H1 (cell line): ENCODE measurements at regions not wholly inside any gene's neighbourhood (a gene's known extent, or its start where the extent isn't known, plus 50 kb on each side); places are given as distances from the start of the nearest gene placed in this dataset.

ENCODE experiments used
- CTCF ChIA-PET: fragments of 300-600 bp; sonication (Branson Sonifier 250); formaldehyde crosslinking; loops from one replicate; lab custom pipeline; 2021; ENCODE audit not compliant: partially characterized antibody; lab: Charles Lee
- POLR2A ChIA-PET: fragments of 300-600 bp; sonication (Branson Sonifier 250); formaldehyde crosslinking; loops from one replicate; lab custom pipeline; 2021; ENCODE audit warnings: inconsistent platforms; ENCODE audit not compliant: partially characterized antibody; lab: Charles Lee
- DNase-seq, 2 experiments: peaks; one replicate each; pipeline versions ENCODE4 v3.0.0 to v3.0.0-alpha.2; 2010 to 2022; ENCODE audit warnings: low spot score in 2 of 2, low read depth in 1 of 2, mixed read lengths in 1 of 2
- FAIRE-seq: peaks from 2 replicates; lab custom pipeline; 2011; peaks lifted over from hg19 to GRCh38; lab: Jason Lieb, UNC
- H2AFZ ChIP-seq: 2 replicates; pipeline ENCODE4 v1.8.1; 2012; ENCODE audit warnings: low read length, inconsistent platforms
- H2AK5ac ChIP-seq: 2 replicates; pipeline ENCODE4 v1.6.1; 2013; ENCODE audit warnings: low read depth, low read length
- H2BK120ac ChIP-seq: replicated peaks from 2 replicates; pipeline ENCODE3; 2013; ENCODE audit warnings: low read depth, low read length, inconsistent platforms
- H2BK12ac ChIP-seq: 2 replicates; pipeline ENCODE4 v1.6.1; 2013; ENCODE audit warnings: low read depth, low read length
- H2BK15ac ChIP-seq: 2 replicates; pipeline ENCODE4 v1.6.1; 2013; ENCODE audit warnings: low read length
- H2BK20ac ChIP-seq: 2 replicates; pipeline ENCODE4 v1.6.1; 2013; ENCODE audit warnings: low read length
- H2BK5ac ChIP-seq: 2 replicates; pipeline ENCODE4 v1.6.1; 2013; ENCODE audit warnings: low read depth, low read length
- H3K14ac ChIP-seq: 2 replicates; pipeline ENCODE4 v1.6.1; 2013; ENCODE audit warnings: inconsistent platforms; ENCODE audit not compliant: insufficient read length
- H3K18ac ChIP-seq: 2 replicates; pipeline ENCODE4 v1.6.1; 2013; ENCODE audit warnings: low read length; ENCODE audit errors: extremely low read depth
- H3K23ac ChIP-seq: 2 replicates; pipeline ENCODE4 v1.6.1; 2013; ENCODE audit warnings: inconsistent platforms; ENCODE audit not compliant: insufficient read length
- H3K23me2 ChIP-seq: 2 replicates; pipeline ENCODE4 v1.6.1; 2013; ENCODE audit warnings: low read depth, low read length
- H3K27ac ChIP-seq: 2 replicates; pipeline ENCODE4 v1.6.1; 2011; ENCODE audit warnings: low read depth, low read length, inconsistent platforms
- H3K27me3 ChIP-seq, 4 experiments: replicated peaks in 1 of 4; 1 replicate in 1 of 4; 2 replicates in 3 of 4; pipeline versions ENCODE4 v1.6.1 to v1.8.1; 2011 to 2013; ENCODE audit warnings: low read length in 3 of 4, mild to moderate bottlenecking in 3 of 4, inconsistent platforms in 2 of 4, mixed read lengths in 2 of 4, moderate library complexity in 1 of 4; ENCODE audit not compliant: control insufficient read depth in 3 of 4, insufficient read depth in 3 of 4; ENCODE audit errors: extremely low read depth in 1 of 4
- H3K36me3 ChIP-seq, 4 experiments: 2 replicates each; pipeline versions ENCODE4 v1.6.1 to v1.8.1; 2011 to 2013; ENCODE audit warnings: mild to moderate bottlenecking in 4 of 4, low read length in 3 of 4, moderate library complexity in 2 of 4, control low read depth in 1 of 4, inconsistent platforms in 1 of 4; ENCODE audit not compliant: insufficient read depth in 4 of 4, control insufficient read depth in 2 of 4
- H3K4ac ChIP-seq: replicated peaks from 2 replicates; pipeline ENCODE3; 2013; ENCODE audit warnings: low read length, low read depth, mixed read lengths, inconsistent platforms; ENCODE audit not compliant: insufficient read length
- H3K4me1 ChIP-seq, 4 experiments: replicated peaks in 1 of 4; 1 replicate in 1 of 4; 2 replicates in 3 of 4; pipeline versions ENCODE4 v1.6.1 to v1.8.1; 2011 to 2013; ENCODE audit warnings: low read length in 3 of 4, inconsistent platforms in 2 of 4, mixed read lengths in 1 of 4; ENCODE audit not compliant: insufficient read depth in 4 of 4, control insufficient read depth in 3 of 4
- H3K4me2 ChIP-seq, 2 experiments: 2 replicates each; pipeline versions ENCODE4 v1.6.1 to v1.8.1; 2011 to 2013; ENCODE audit warnings: low read depth in 2 of 2, low read length in 2 of 2, control low read depth in 1 of 2, inconsistent platforms in 1 of 2, mild to moderate bottlenecking in 1 of 2; ENCODE audit not compliant: insufficient read depth in 1 of 2
- H3K4me3 ChIP-seq, 4 experiments: fragments of 200-600, 300-600 bp in 1 of 4; sonication (generic), shearing (Covaris generic), sonication (Bioruptor Twin) in 1 of 4; 2 replicates each; pipeline versions ENCODE4 v1.5.1 to v1.8.1; 2011 to 2016; ENCODE audit warnings: low read length in 4 of 4, low read depth in 3 of 4, control low read depth in 2 of 4, inconsistent platforms in 2 of 4, mild to moderate bottlenecking in 2 of 4, mixed read lengths in 1 of 4, moderate library complexity in 1 of 4; ENCODE audit not compliant: insufficient read depth in 2 of 4; ENCODE audit errors: extremely low read depth in 1 of 4
- H3K56ac ChIP-seq: replicated peaks from 2 replicates; pipeline ENCODE3; 2013; ENCODE audit warnings: low read depth, mild to moderate bottlenecking, mixed read lengths, low read length, inconsistent platforms; ENCODE audit not compliant: insufficient read length
- H3K79me1 ChIP-seq: 2 replicates; pipeline ENCODE4 v1.6.1; 2013; ENCODE audit warnings: low read depth, low read length, control low read depth
- H3K79me2 ChIP-seq, 2 experiments: 2 replicates each; pipeline versions ENCODE4 v1.6.1 to v1.8.1; 2012 to 2013; ENCODE audit warnings: low read length in 2 of 2, mild to moderate bottlenecking in 2 of 2, inconsistent platforms in 1 of 2; ENCODE audit not compliant: insufficient read depth in 2 of 2, control insufficient read depth in 1 of 2
- H3K9ac ChIP-seq, 4 experiments: replicated peaks in 1 of 4; 1 replicate in 1 of 4; 2 replicates in 3 of 4; pipeline versions ENCODE4 v1.6.1 to v1.8.1; 2011 to 2013; ENCODE audit warnings: low read depth in 3 of 4, low read length in 3 of 4, control low read depth in 2 of 4, mild to moderate bottlenecking in 2 of 4, moderate library complexity in 2 of 4, inconsistent platforms in 1 of 4; ENCODE audit errors: extremely low read depth in 1 of 4
- H3K9me3 ChIP-seq, 2 experiments: 2 replicates each; pipeline versions ENCODE4 v1.6.1 to v1.8.1; 2012 to 2013; ENCODE audit warnings: mild to moderate bottlenecking in 2 of 2, moderate library complexity in 2 of 2, control low read depth in 1 of 2, inconsistent platforms in 1 of 2, low read depth in 1 of 2, low read length in 1 of 2, mixed read lengths in 1 of 2; ENCODE audit not compliant: insufficient read depth in 2 of 2
- H4K20me1 ChIP-seq, 2 experiments: replicated peaks in 1 of 2; 2 replicates each; pipeline versions ENCODE3 to v1.8.1; 2011 to 2013; ENCODE audit warnings: inconsistent platforms in 2 of 2, low read length in 2 of 2, mild to moderate bottlenecking in 1 of 2; ENCODE audit not compliant: insufficient read depth in 2 of 2, control insufficient read depth in 1 of 2
- H4K5ac ChIP-seq: 2 replicates; pipeline ENCODE4 v1.6.1; 2013; ENCODE audit warnings: low read length, low read depth, mixed read lengths, inconsistent platforms; ENCODE audit not compliant: insufficient read length
- H4K8ac ChIP-seq: 2 replicates; pipeline ENCODE4 v1.8.0; 2013; ENCODE audit warnings: mild to moderate bottlenecking, moderate library complexity, low read length, inconsistent platforms; ENCODE audit not compliant: insufficient read depth; ENCODE audit errors: extremely low read depth
- H4K91ac ChIP-seq: replicated peaks from 2 replicates; pipeline ENCODE3; 2013; ENCODE audit warnings: low read length, mixed read lengths, inconsistent platforms; ENCODE audit not compliant: insufficient read length
- WGBS, 2 experiments: shearing (Covaris generic) in 1 of 2; methylation state at CpG; one replicate each; pipeline versions ENCODE4 v1.1.6 to v1.1.7; 2013 to 2015; ENCODE audit warnings: low lambda C conversion rate in 2 of 2, mixed read lengths in 2 of 2, inconsistent platforms in 1 of 2, low coverage in 1 of 2, missing lambda C conversion rate in 1 of 2; ENCODE audit not compliant: insufficient replicate concordance in 2 of 2, insufficient coverage in 1 of 2, insufficient read length in 1 of 2; ENCODE audit errors: extremely low coverage in 1 of 2, missing lambda C conversion rate in 1 of 2; 5-methylcytosine and 5-hydroxymethylcytosine counted together
- TF ChIP-seq, protein P1 (sequence below): IDR thresholded peaks from 2 replicates; pipeline ENCODE4 v1.6.1; 2011; ENCODE audit warnings: low read length, improper control_type of control experiment
- TF ChIP-seq, protein P2 (sequence below): IDR thresholded peaks from 2 replicates; pipeline ENCODE4 v1.6.1; 2011; ENCODE audit warnings: low read depth, mild to moderate bottlenecking, low read length; ENCODE audit not compliant: insufficient read depth
- TF ChIP-seq, protein P3 (sequence below): IDR thresholded peaks from 2 replicates; pipeline ENCODE4 v1.6.1; 2012; ENCODE audit warnings: low read length, inconsistent platforms

DNA sequence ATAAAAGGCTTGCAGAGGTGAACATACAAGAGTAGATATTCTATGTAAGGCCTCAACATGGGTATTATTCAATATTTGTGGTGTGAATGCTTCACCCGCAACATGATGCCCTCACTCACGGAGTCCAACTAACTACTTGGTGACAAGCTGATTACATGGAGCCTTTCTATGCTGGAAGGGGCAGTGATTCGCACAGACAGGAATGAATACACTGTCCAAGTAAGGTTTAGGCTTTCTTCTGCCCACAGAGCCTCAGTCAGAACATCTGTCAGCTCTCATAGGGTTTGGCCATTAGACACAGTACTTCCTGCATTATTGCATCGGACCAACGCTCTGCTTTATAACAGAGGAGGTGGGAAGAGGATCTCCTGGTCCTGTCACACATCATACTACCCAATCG is 80.3 kb upstream of the SLC35G4 start:
- WGBS, 2 experiments = 89% methylated on average over 6 of the region's 6 CpGs; no CpG with 5 or more reads in 1 of the 2 experiments
- CTCF ChIA-PET = interaction anchor here (1.2 to 3.0 kb wide), 3 partner anchors 10 to 136 kb away, joined by 3 to 18 read pairs (median 3); no protein-coding TSS in a partner anchor

More for the DNA sequence above, 80.3 kb upstream of the SLC35G4 start:
- FAIRE-seq (no peak), DNase-seq (no peak)
- Histone ChIP-seq H3K9ac (no peak overlapping the region), H2AFZ (no peak overlapping the region), H3K56ac (no peak overlapping the region), H2AK5ac (no peak overlapping the region), H3K23ac (no peak overlapping the region), H2BK20ac (no peak overlapping the region), H4K20me1 (no peaks in the 10 kb centered on the region), H3K9me3 (peaks cover 3 to 15% of the 10 kb centered on the region in 2 experiments; a peak in 1 of 4 replicates), H3K27ac (no peak overlapping the region), H3K27me3 (no peaks in the 10 kb centered on the region; a peak in 1 of 7 replicates), H3K23me2 (no peaks in the 10 kb centered on the region), H2BK120ac (no peak overlapping the region), H3K14ac (no peak overlapping the region), H3K4me3 (no peak overlapping the region), H3K4me1 (no peaks in the 10 kb centered on the region), H3K36me3 (no peaks in the 10 kb centered on the region), H4K91ac (no peak overlapping the region), H3K18ac (no peak overlapping the region), H2BK12ac (no peak overlapping the region), H2BK15ac (no peak overlapping the region), H3K79me2 (no peaks in the 10 kb centered on the region), H4K8ac (no peak overlapping the region), H3K4me2 (no peak overlapping the region), H4K5ac (no peak overlapping the region), H2BK5ac (no peak overlapping the region), H3K4ac (no peak overlapping the region), H3K79me1 (no peaks in the 10 kb centered on the region)
- TF ChIP-seq, protein P1, sequence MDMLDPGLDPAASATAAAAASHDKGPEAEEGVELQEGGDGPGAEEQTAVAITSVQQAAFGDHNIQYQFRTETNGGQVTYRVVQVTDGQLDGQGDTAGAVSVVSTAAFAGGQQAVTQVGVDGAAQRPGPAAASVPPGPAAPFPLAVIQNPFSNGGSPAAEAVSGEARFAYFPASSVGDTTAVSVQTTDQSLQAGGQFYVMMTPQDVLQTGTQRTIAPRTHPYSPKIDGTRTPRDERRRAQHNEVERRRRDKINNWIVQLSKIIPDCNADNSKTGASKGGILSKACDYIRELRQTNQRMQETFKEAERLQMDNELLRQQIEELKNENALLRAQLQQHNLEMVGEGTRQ = no peak
- TF ChIP-seq, protein P2, sequence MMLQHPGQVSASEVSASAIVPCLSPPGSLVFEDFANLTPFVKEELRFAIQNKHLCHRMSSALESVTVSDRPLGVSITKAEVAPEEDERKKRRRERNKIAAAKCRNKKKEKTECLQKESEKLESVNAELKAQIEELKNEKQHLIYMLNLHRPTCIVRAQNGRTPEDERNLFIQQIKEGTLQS = no peak
- TF ChIP-seq, protein P3, sequence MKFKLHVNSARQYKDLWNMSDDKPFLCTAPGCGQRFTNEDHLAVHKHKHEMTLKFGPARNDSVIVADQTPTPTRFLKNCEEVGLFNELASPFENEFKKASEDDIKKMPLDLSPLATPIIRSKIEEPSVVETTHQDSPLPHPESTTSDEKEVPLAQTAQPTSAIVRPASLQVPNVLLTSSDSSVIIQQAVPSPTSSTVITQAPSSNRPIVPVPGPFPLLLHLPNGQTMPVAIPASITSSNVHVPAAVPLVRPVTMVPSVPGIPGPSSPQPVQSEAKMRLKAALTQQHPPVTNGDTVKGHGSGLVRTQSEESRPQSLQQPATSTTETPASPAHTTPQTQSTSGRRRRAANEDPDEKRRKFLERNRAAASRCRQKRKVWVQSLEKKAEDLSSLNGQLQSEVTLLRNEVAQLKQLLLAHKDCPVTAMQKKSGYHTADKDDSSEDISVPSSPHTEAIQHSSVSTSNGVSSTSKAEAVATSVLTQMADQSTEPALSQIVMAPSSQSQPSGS = no peak
- POLR2A ChIA-PET = interaction anchor here (0.7 kb wide), 1 partner anchor 10 kb away, joined by 3 read pairs; no protein-coding TSS in a partner anchor
